ENCODE measurements at regions not wholly inside any gene's neighbourhood (a gene's known extent, or its start where the extent isn't known, plus 50 kb on each side); places are given as distances from the start of the nearest gene placed in this dataset.
A peak's percentile ranks its signal among the peaks of the same experiment; 100 is the strongest.

DNA sequence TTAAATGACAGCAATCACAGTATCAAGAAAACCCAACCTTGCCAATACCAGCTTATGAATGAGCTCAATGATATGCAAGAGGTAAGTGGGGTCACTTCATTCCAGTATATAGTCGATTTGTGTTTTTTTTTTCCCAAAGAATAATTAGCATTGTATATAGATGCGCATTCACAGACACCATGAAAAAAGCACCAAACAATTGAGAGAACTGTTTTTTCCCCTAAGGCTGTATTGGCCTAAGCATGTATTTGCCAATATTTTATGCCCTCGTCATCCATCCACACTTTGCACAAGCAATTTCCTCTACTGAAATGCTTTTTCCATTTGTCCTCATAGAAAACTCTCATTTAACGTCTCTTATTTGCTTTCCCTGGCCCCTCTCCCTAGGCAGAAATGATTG lies 213.7 kb downstream of the SAMD5 start:
- DNase-seq = no peak

DNA sequence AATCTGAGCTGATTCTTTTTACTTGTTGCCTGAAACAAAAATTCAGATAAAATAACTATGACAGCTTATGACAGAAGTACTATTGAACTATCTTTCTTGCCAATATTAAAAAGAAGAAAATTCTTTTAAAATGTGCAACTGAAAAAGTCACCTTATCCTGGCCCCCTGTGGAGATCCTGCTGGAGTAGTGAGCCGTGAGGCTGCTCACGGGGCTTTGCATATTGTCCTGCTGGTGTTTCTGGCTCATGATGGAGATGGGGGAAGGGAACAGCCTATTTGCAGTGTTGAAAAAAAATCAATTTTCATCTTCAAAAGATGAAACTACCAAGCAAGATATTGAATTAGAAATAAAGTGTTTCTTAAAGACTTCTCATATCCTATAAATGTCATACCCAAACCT lies 216.0 kb downstream of the SAMD5 start:
- DNase-seq = no peak

DNA sequence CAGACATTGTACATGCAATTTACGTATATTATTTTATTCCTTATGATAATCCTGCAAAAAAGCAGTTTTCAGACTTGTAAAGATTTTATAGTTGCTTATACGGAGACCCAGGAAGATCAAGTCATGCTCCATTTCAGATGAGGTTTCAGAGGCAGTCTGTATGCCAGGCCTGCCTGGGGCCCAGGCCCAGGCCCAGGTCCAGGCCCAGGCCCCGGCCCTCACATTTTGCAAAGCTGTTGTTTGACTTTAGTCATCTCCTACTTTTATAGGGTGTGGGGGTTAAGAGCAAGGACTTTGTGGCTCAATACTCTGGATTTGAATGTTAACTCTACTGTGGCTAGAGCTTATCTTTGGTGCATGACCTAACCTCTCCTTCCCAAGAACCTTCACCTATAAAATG lies 217.9 kb downstream of the SAMD5 start:
- no peak for DNase-seq

DNA sequence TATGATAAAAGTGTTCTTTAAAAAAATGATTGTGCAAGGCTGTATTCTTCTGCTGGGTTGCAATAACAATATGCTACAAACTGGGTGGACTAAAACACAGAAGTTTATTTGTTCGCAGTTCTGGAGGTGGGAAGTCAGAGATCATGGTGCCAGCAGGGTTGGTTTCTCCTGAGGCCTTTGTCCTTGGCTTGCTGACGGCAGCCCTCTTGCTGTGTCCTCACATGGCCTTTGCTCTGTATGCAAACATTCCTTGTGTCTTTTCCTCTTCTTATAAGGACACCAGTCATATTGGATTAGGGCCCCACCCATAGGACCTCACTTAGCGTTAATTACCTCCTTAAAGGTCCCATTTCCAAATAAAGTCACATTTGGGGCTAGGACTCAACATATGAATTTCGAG lies 220.4 kb downstream of the SAMD5 start:
- DNase-seq = no peak

DNA sequence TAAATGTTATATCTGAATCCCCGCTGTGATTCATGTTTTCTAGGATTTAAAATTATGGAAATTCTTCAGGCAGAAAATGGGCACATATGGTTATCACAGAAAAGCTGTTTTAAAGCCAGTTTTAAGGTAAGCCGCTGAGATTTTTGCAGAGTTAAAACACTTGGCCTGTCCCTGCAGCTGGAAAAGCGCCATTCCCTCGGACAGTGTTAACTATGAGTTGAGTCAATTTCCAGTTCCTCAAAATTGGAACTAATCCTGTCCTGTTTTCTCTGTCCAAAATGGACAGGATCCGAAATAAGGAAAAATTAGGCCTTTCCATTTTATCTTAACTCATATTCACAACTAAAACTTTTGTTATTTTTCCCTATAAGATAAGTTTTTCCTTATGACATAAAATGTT lies 225.2 kb downstream of the SAMD5 start:
- DNase-seq = peak; percentile 19

DNA sequence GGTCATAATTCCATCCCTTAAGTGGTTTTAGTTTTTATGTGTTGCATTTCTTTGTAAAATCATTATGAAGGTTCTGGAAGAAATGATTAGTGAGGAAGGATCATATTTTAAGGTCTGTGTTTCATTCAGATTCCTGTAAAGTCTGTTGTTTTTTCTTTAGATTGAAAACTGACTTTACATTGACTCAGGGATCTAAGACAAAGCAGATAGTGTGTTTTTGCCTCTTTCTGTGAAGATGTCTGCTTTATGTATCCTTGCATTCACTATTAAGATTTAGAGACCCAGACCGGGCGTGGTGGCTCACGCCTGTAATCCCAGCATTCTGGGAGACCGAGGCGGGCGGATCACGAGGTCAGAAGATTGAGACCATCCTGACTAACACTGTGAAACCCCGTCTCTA lies 225.7 kb downstream of the SAMD5 start:
- DNase-seq = no peak

DNA sequence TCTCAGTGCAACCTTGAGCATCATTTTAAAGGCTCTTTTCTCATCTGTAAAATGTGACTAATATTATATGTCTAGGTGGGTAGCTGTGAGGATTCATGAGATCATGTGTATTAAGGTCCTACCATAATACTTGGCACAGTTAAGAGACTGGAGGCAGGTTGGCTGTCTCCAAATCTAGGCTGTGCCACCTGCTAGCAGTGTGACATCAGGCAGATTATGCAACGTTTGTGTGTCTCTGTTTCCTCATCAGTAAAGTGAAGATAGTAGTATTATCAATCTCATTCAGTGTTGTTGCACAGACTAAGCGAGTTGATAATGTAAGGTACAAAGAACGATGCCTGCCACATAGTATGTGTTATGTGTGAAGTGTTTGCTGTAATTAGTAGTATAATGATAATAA lies 227.4 kb downstream of the SAMD5 start:
- DNase-seq = no peak

DNA sequence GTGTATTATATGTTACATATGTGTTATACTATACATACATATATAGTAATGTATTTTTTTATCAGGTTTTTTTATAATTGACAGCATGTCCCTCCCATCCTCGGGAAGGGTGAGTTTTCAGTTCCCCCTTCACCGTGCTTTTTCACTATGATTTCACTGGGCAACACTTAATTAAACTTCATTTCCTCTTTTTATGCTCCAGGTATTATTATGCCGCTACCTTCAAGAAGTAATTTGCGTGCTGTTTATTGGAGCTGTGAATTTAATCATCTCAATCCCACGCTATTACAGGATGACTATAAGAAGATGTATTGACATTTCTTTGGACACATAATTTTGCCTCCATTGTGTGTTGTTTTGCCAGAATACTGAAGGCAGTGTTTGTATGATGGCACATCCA lies 228.6 kb downstream of the SAMD5 start:
- no peak for DNase-seq

DNA sequence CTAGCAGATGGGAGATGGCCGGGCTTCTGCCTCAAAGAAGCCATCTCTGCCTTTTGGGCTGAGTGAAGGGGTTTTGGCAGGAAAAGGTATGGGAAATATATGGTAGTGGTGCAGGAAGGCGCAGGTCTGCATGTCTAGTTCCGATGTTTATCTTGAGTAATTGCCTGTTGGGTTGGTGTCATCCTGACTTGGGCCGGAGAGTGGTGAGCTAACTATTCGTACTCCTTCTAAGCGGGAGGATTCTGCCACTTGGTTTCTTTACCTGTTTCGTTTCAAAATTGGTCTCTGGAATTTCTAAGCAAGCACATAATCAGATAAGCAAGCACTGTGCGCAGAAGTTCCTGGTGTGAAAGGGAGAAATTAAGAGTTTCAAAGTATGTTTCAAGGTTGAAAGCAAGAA lies 229.6 kb downstream of the SAMD5 start:
- no peak for DNase-seq

DNA sequence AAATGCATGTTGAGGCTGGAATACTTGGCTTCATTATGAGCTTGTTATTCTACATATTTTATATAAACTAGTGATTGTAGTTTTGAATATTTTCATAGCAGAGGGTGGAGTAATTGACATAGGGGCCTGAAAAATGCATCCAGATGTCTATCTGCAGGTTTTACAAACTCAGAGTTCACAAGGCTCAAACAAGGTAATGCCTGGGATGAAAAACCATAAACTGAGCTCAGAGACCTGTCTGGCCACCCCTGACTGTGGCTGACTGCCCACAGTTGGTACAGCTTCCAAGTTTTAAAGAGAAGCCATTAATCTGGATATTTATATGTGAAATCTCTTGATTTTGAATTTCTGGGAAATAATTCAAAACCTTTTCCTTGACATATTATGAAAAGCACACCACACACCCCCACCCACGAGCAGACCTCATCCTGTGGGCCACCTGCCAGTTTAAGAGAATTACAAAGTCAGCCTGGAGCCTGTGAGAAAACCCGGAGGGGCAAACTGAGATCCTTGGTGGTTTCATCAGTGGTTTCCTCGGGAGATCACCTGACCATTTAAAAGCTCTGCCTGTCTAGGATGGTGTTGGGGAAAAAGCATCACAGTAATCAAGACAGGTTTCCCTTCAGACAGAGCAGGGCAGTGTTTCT lies 230.1 kb downstream of the SAMD5 start:
- DNase-seq = peak; percentile 55

DNA sequence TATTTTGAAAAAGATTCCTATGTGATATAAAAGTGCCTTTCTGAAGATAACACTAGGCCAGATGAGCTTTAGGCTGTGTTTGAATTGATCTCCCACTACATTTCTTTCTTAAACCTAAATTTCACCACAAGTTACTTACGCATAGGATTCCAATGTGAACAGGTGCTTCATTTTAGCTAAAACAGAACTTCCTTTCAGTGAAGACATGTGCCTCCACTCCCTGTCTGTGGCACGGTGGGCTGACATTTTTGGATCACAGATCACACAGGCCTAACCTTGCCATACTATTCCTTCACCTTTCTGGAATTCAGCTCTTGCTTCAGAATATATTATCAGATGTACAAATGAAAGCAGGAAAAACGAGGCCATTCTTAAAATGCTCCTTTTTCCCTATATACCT lies 231.8 kb downstream of the SAMD5 start:
- no peak for DNase-seq

DNA sequence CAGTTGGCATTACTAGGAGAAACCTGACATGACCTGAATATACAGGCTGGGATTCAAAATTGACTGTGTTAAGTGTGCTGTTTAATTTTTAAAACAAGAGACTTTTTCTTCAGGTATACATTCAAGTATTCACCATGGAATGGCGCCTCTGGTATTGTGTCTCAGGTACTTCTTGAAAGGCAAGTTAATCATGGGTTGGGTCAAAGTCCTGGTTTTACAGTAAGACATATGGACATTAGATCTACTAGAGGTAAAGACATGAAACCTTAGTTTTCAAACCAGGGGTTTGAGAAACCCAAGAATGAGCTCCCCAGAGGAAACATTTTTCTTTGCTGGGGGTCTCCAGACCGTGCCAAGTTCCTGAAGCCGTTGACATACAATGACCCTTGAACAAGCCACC lies 232.4 kb downstream of the SAMD5 start:
- DNase-seq = no peak

DNA sequence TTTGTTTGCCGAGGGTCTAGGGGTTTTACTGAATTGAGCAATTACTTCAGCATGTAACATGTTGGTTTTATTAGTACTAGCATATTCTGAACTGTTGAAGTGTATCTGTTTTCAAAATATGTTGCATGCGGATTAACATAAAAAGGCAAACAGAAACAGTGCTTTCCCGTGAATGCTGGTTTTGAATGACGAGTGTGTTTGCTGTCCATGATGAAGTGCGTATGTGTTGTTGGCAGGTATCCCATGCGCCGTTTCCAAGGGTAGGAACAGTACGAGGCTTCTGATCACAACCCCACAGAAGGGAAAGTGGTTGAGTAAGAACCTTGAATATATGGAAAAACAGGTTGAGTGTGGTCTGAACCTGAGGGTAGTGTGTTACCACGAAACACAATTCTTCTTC lies 232.9 kb downstream of the SAMD5 start:
- peak; percentile 72 for DNase-seq

DNA sequence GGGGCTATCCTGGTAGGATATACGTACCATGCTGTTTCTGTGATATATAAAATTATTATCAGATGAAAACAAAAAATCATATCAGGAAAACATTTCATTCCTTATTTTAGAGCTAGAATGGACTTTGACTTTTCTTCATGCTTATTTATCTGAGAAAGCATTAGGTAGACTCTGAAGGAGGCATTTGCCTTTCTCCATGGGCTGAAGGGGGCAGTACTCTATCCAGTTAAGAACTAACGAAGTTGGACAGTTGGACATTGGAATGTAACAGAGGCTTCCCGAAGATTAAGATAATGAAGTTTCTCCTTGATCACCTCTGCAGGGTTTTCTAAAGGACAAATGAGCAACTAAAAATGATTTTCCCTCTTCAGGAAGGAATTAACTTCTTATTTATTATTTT lies 233.9 kb downstream of the SAMD5 start:
- DNase-seq = no peak

DNA sequence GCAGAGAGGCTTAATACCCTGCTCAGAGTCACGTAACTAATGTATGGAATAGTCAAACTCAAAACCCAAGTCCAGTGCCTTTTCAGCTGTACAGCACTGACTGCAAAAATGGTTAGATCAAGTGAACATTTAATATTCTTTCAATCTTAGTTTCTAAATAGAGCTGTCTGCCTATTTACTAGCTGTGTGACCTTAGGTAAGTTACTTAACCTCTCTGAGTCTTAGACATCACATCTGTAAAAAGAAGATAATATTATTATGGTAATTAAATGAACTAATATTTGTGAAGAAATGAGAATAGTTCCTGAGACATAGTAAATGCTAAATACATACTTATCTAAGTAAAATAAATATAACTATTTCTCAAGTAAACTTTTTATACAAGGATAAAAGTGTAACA lies 235.5 kb downstream of the SAMD5 start:
- no peak for DNase-seq

DNA sequence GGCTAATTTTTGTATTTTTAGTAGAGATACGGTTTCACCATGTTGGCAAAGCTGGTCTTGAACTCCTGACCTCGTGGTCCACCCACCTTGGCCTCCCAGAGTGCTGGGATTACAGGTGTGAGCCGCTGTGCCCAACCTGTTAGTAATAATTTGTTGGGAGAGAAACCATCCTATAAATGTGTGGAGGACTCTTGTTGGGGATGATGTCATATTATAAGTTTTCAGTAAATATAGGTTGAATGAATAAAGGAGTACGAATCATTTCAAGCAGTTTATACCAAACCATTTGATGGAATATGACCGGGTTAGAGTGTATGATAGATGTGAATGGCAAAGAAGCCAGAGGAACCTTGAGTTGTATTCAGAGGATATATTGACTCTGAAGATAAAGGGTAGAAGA lies 240.8 kb downstream of the SAMD5 start:
- no peak for DNase-seq

DNA sequence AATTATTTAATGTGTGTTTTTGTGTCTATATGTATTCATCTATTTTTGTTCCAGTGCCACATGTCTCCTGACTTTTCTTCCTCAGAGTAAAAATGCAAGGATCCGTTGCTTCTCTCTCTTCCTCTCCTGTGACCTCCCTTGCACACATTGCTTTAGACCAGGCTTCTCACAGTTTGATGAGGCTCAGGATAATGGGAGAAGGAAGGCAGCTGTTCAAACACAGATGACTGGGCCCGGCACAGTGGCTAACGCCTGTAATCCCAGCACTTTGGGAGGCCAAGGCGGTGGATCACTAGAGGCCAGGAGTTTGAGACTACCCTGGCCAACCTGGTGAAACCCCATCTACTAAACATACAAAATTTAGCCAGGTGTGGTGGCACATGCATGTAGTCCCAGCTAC lies 241.9 kb downstream of the SAMD5 start:
- DNase-seq = no peak

DNA sequence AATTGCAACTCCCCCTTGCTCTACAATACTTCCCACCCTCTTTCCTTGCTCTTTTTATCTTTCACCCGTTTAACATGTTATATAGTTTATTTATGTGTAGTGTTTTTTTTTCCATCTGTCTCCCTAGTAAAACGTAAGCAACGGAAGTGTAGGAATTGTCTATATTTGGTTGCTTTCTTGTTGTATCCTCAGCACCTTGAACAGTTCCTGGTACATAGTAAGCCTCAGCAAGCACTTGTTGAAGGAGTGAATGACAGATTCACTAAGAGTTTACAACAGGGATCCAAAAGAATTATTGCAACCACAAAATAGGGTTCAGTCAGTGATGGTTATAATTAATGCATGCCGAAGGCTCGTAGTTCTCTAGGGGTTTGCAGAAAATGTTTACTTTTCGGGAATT lies 242.7 kb downstream of the SAMD5 start:
- no peak for DNase-seq

DNA sequence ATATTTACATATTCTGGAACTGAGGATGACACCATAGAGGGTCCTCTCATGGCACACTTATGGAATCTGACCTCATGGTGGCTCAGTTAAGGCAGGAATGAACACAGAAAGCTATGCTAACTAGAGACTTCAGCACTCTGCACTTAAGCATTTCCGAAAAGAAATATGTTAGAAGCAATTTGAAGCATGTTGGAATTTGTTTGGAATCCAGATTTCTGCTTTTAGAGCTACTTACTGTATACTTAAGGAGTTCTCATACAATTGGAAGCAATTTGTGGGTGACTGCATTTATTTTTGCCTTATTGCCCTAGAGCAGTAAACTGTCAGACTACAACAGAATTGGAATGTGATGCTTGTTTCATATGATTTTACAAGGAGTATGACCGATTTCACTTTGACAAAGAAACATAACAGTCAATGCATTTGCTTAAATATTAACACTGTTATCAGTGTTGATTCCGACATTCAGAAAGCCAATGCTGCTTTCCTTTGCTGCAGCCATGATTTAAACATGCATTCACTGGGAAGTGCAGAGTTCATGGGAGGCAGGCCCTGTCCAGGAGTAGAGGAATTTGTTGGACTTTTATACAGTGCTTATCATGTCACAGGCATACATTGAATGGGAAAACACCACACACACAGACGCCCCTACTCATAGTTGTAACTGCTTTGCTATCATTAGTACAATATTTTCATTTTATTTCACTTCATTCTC lies 244.4 kb downstream of the SAMD5 start:
- DNase-seq = no peak

DNA sequence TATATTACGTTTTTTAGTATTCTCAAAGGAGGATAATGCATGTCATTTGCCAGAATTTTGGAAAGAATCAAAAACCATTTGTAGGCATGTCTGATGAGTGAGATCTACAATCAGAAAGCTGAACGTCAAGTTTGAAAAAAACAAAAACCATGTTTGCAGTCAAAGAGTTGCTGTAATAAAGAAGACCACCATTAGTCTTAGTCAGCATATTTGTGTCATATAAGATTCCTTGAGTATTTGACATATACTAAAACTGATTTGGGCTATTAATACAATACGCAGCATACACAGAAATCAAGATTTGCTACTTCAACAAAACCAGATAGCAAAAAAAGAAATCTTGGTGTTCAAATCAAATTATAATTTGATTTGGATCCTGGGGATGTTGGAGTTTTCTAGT lies 247.5 kb downstream of the SAMD5 start:
- DNase-seq = no peak

DNA sequence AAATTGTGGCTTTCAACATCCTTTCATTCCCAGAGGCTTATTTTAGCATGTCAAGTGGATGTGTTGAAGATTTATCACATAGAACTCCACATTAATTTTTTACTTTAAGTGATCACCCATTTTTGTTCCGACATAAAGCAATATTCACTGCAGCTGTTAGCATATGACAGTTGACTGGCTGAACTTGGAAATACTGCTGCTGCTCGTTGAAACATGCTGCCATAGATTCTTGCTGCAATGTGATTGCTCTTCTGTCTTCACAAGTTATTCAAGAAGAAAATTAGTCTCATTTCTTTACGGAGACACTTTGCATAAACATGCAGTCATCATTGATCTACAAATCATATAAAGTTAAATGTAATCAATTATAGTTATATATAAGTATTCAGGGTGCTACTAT lies 248.4 kb downstream of the SAMD5 start:
- no peak for DNase-seq

DNA sequence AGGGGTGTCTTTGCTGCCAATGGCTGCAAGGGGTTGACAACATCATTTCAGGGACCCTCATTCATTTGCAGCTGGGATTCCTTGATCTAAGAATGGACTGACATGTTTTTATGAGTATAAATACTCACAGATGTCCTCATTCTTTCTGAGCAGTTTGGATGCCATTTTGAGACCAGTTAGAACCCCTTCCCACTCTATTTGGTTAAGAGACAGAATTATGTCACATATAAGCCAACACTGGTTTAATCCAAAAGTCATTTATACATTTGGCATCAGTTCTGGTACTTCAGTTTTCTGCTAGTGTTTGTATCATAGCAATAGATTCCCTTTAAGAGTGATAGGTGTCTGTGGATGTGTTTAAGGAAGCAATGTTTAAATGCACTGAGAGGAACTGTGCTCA lies 248.8 kb downstream of the SAMD5 start:
- DNase-seq = no peak

DNA sequence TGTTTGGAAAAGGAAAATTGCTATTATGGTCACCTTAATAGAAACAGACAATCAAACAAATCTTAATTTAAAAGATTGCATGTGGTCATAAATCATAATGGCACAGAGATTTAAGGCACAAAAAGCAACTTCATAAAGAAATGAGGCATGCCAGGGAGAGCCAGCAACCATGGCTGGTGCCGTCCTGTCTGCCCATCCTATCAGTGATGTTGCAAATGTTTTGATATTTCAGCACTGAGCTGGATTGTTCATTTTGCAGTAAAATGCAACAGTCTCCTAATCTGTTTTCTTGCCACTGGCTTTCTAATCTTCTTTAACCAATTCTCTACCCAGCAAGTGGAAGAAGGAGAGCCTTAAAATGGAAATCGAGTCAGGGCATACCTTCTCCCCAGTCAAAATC lies 249.8 kb downstream of the SAMD5 start:
- DNase-seq = no peak

DNA sequence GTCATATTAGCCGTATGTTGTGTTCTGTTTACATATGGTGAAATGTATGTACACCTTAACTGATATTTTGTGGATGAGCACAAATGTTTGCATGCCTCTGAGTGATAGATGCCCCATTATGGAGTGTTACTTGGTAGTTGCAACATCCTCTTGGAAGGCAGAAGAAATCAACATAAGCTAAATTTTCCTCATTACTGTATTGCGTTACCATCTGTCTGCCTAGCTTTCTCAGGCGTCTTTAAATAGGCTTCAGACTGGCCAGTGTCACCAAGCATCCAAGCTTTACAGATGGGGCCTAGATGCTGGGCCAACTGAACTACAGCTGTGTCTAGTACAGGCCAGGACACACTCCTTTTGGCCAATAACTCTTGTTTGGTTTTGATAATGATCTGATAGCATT lies 250.6 kb downstream of the SAMD5 start:
- DNase-seq = no peak

DNA sequence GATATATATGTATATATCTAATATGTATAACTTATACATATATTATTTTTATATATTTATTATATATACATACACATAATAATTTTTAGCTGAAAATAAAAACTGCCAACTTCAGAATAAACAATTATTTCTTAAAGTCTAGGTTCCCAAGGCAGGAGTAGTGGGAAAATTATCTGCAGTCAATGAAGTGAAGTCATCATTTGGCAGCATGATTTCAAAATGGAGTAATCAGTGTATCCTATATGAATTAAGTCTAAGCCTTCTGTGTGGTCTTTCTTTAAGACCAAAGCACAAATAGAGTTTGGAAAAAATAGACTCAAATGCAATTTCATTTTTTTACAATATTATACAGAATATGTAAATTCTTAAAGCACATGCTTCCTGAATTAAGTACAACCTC lies 251.0 kb downstream of the SAMD5 start:
- no peak for DNase-seq

Measured in eye (tissue), 1 donor.